ENCODE measurements at regions not wholly inside any gene's neighbourhood (a gene's known extent, or its start where the extent isn't known, plus 50 kb on each side); places are given as distances from the start of the nearest gene placed in this dataset.
"Not testable (repeated sequence)": the region's sequence is repeated elsewhere in the genome, so short reads cannot be mapped to it uniquely, and the experiment has no call there.

DNA sequence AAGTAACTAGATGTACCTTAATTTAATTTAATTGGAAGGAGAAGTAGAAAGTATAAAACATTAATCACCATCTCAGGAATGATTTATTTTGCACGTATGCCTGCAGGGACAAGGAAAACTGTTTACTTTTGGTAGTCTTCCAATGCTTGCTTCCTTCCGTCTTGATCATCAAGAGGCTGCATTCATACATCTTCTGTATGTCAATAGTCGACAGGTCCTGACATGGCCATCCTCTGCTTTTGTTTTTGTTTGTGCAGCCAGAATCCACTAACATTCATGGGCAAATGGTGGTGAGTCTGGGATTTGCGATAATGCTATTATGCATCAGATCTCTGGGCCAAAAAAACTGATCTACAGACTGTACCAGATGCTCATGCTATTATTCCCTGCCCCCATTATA lies 56.6 kb upstream of the ZPLD1 start:
- Mint-ChIP-seq H3K4me3 (no peak overlapping the region), H3K9me3 (no peaks in the 10 kb centered on the region), H3K27ac (no peak overlapping the region), H3K27me3 (peaks cover 5% of the 10 kb centered on the region), H3K36me3 (no peaks in the 10 kb centered on the region), H3K4me1 (no peaks in the 10 kb centered on the region)
- Histone ChIP-seq H3K4me3 (ENCODE audit: low read depth, low read length) (no peak overlapping the region), H3K4me1 (ENCODE audit: control insufficient read depth, insufficient read depth, low read length, poor library complexity, severe bottlenecking) (no peaks in the 10 kb centered on the region), H3K36me3 (ENCODE audit: control insufficient read depth, insufficient read depth, low read length) (no peaks in the 10 kb centered on the region), H3K27ac (ENCODE audit: insufficient read depth, low read length, poor library complexity, severe bottlenecking) (no peak overlapping the region), H3K9me3 (ENCODE audit: control insufficient read depth in 2 of 2, low read length in 2 of 2) (no peaks in the 10 kb centered on the region), H3K27me3 (ENCODE audit: control insufficient read depth, insufficient read depth, low read length) (no peaks in the 10 kb centered on the region)
- ATAC-seq (ENCODE audit: low read depth in 2 of 2) (no peak), DNase-seq (no peak)

- H3K4me1 ChIP-seq (ENCODE audit: control insufficient read depth, insufficient read depth, low read length, poor library complexity, severe bottlenecking); ATAC-seq (ENCODE audit: low read depth in 2 of 2); DNase-seq; H3K27ac ChIP-seq (ENCODE audit: insufficient read depth, low read length, poor library complexity, severe bottlenecking); H3K36me3 Mint-ChIP-seq; H3K9me3 ChIP-seq (ENCODE audit: control insufficient read depth in 2 of 2, low read length in 2 of 2); H3K4me3 ChIP-seq (ENCODE audit: low read depth, low read length); H3K27ac Mint-ChIP-seq; H3K36me3 ChIP-seq (ENCODE audit: control insufficient read depth, insufficient read depth, low read length); H3K27me3 ChIP-seq (ENCODE audit: control insufficient read depth, insufficient read depth, low read length); H3K4me3 Mint-ChIP-seq; H3K9me3 Mint-ChIP-seq; H3K27me3 Mint-ChIP-seq; H3K4me1 Mint-ChIP-seq: not testable (repeated sequence)
These were observed 52.6 kb upstream of the ZPLD1 start for GRCh38 chr3:102382201-102382600.
